HG02981 (cell line): ENCODE measurements at regions not wholly inside any gene's neighbourhood (a gene's known extent, or its start where the extent isn't known, plus 50 kb on each side); places are given as distances from the start of the nearest gene placed in this dataset.

Experiments used
- ATAC-seq: cut with Tn5 transposase; IDR thresholded peaks from one replicate; pipeline ENCODE4 v1.9.1; 2021; ENCODE audit warnings: mild to moderate bottlenecking, moderate library complexity; ENCODE audit not compliant: unreplicated experiment

GRCh38 chr4:15262396-15262795, 165.4 kb upstream of the C1QTNF7 start:
- no peak for ATAC-seq

GRCh38 chr4:15270201-15270600, 157.6 kb upstream of the C1QTNF7 start:
- ATAC-seq, result no peak

GRCh38 chr4:15286041-15286440, 141.8 kb upstream of the C1QTNF7 start:
- ATAC-seq, result no peak

GRCh38 chr4:15291122-15291521, 136.7 kb upstream of the C1QTNF7 start:
- ATAC-seq, result no peak

- ATAC-seq, result no peak
These were observed 134.1 kb upstream of the C1QTNF7 start for GRCh38 chr4:15293711-15294110.

- no peak for ATAC-seq
These were observed 133.6 kb upstream of the C1QTNF7 start for GRCh38 chr4:15294202-15294601.

- ATAC-seq, result no peak
These were observed 133.0 kb upstream of the C1QTNF7 start for GRCh38 chr4:15294832-15295231.

GRCh38 chr4:15295421-15296162, 132.2 kb upstream of the C1QTNF7 start:
- no peak for ATAC-seq

- ATAC-seq, result no peak
These were observed 130.5 kb upstream of the C1QTNF7 start for GRCh38 chr4:15297344-15297743.

GRCh38 chr4:15299627-15300026, 128.2 kb upstream of the C1QTNF7 start:
- ATAC-seq, result no peak

- no peak for ATAC-seq
These were observed 124.7 kb upstream of the C1QTNF7 start for GRCh38 chr4:15303052-15303641.

GRCh38 chr4:15314974-15315373, 112.9 kb upstream of the C1QTNF7 start:
- ATAC-seq, result no peak

- ATAC-seq, result no peak
These were observed 110.6 kb upstream of the C1QTNF7 start for GRCh38 chr4:15317246-15317645.

- no peak for ATAC-seq
These were observed 109.0 kb upstream of the C1QTNF7 start for GRCh38 chr4:15318621-15319348.

GRCh38 chr4:15320121-15320678, 107.6 kb upstream of the C1QTNF7 start:
- no peak for ATAC-seq

GRCh38 chr4:15322006-15322405, 105.8 kb upstream of the C1QTNF7 start:
- ATAC-seq, result no peak

GRCh38 chr4:15325987-15326386, 101.8 kb upstream of the C1QTNF7 start:
- no peak for ATAC-seq

GRCh38 chr4:15327311-15328298, 100.2 kb upstream of the C1QTNF7 start:
- ATAC-seq, result no peak

- ATAC-seq, result no peak
These were observed 95.9 kb upstream of the C1QTNF7 start for GRCh38 chr4:15331930-15332329.

- no peak for ATAC-seq
These were observed 95.5 kb upstream of the C1QTNF7 start for GRCh38 chr4:15332377-15332776.
